Smooth muscle cell (in vitro differentiated cells): ENCODE measurements at regions not wholly inside any gene's neighbourhood (a gene's known extent, or its start where the extent isn't known, plus 50 kb on each side); places are given as distances from the start of the nearest gene placed in this dataset.

Experiments
- DNase-seq: peaks from one replicate; lab custom pipeline; 2025; ENCODE audit not compliant: unreplicated experiment; lab: John Stamatoyannopoulos, UW
- H2AFZ ChIP-seq: fragments of 200-600 bp; sonication (generic); 2 replicates; pipeline ENCODE4 v1.6.0; 2016; ENCODE audit warnings: antibody characterized with exemption, low read depth, mild to moderate bottlenecking
- H3F3A ChIP-seq: fragments of 200-600 bp; sonication (generic); 2 replicates; pipeline ENCODE4 v1.6.0; 2017; ENCODE audit warnings: antibody characterized with exemption, low read depth
- H3K27ac ChIP-seq: fragments of 200-600 bp; sonication (generic); 2 replicates; pipeline ENCODE4 v1.5.1; 2016; ENCODE audit warnings: low read depth, mild to moderate bottlenecking
- H3K27me3 ChIP-seq: fragments of 200-600 bp; sonication (generic); 2 replicates; pipeline ENCODE4 v1.6.1; 2016; ENCODE audit warnings: low read depth, mild to moderate bottlenecking
- H3K36me3 ChIP-seq: fragments of 200-600 bp; sonication (generic); 2 replicates; pipeline ENCODE4 v1.5.1; 2016; ENCODE audit warnings: low read depth
- H3K4me1 ChIP-seq: fragments of 200-600 bp; sonication (generic); 2 replicates; pipeline ENCODE4 v1.5.1; 2016; ENCODE audit warnings: low read depth
- H3K4me2 ChIP-seq: fragments of 200-600 bp; sonication (generic); 2 replicates; pipeline ENCODE4 v1.6.0; 2016; ENCODE audit warnings: mild to moderate bottlenecking
- H3K4me3 ChIP-seq: fragments of 200-600 bp; sonication (generic); 2 replicates; pipeline ENCODE4 v1.5.1; 2016; ENCODE audit warnings: mild to moderate bottlenecking
- H3K79me2 ChIP-seq: fragments of 200-600 bp; sonication (generic); 2 replicates; pipeline ENCODE4 v1.6.0; 2016; ENCODE audit warnings: low read depth, mild to moderate bottlenecking
- H3K9ac ChIP-seq: fragments of 200-600 bp; sonication (generic); 2 replicates; pipeline ENCODE4 v1.6.0; 2016; ENCODE audit warnings: low read depth
- H3K9me3 ChIP-seq: fragments of 200-600 bp; sonication (generic); replicated peaks from 2 replicates; pipeline ENCODE4 v1.5.1; 2016; ENCODE audit warnings: low read depth
- H4K20me1 ChIP-seq: fragments of 200-600 bp; sonication (generic); 2 replicates; pipeline ENCODE4 v1.6.0; 2016; ENCODE audit warnings: low read depth
- WGBS: methylation state at CpG from one replicate; pipeline ENCODE4 v1.1.7; 2016; ENCODE audit warnings: low lambda C conversion rate; 5-methylcytosine and 5-hydroxymethylcytosine counted together
- TF ChIP-seq, protein P1 (sequence below): fragments of 200-600 bp; sonication (generic); IDR thresholded peaks from 2 replicates; pipeline ENCODE4 v1.5.1; 2017; ENCODE audit warnings: borderline replicate concordance, mild to moderate bottlenecking, antibody characterized with exemption; ENCODE audit not compliant: insufficient read depth, poor library complexity, severe bottlenecking

DNA sequence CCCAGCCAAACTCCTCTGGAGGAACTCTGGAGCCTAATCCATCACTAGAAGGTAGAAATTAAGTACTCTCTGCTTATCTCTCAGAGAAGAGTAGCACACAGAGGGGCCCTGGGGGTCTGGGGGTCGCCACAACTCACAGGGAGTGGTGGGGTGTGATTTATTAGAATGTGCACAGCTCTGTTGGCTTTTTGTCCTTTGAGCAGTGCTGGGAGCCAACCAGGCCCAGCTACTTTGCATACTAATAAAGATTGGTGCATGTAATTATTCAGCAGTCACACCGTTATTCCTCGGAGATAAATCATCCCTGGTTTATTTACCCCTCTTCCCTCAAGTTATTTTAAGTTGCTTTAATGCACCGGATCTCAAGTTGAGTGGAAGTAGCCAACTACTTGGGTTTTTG, 606.7 kb upstream of the EEF2KMT start:
- no peak overlapping the region for H3K4me2 ChIP-seq
- H2AFZ ChIP-seq = no peak overlapping the region
- no peaks in the 10 kb centered on the region for H3K36me3 ChIP-seq
- no peaks in the 10 kb centered on the region for H3F3A ChIP-seq
- H4K20me1 ChIP-seq = no peaks in the 10 kb centered on the region
- H3K4me1 ChIP-seq = no peaks in the 10 kb centered on the region
- no peak overlapping the region for H3K4me3 ChIP-seq
- H3K27me3 ChIP-seq = no peaks in the 10 kb centered on the region
- DNase-seq = no peak
- H3K79me2 ChIP-seq = no peaks in the 10 kb centered on the region
- H3K27ac ChIP-seq = no peak overlapping the region
- H3K9me3 ChIP-seq = no peaks in the 10 kb centered on the region
- WGBS = 75% methylated on average over 4 of the region's 4 CpGs
- TF ChIP-seq, protein P1, sequence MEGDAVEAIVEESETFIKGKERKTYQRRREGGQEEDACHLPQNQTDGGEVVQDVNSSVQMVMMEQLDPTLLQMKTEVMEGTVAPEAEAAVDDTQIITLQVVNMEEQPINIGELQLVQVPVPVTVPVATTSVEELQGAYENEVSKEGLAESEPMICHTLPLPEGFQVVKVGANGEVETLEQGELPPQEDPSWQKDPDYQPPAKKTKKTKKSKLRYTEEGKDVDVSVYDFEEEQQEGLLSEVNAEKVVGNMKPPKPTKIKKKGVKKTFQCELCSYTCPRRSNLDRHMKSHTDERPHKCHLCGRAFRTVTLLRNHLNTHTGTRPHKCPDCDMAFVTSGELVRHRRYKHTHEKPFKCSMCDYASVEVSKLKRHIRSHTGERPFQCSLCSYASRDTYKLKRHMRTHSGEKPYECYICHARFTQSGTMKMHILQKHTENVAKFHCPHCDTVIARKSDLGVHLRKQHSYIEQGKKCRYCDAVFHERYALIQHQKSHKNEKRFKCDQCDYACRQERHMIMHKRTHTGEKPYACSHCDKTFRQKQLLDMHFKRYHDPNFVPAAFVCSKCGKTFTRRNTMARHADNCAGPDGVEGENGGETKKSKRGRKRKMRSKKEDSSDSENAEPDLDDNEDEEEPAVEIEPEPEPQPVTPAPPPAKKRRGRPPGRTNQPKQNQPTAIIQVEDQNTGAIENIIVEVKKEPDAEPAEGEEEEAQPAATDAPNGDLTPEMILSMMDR = no peak
- no peak overlapping the region for H3K9ac ChIP-seq

GRCh38 chr16:5693426-5693825, 595.8 kb upstream of the EEF2KMT start:
- H3K4me1 ChIP-seq = no peaks in the 10 kb centered on the region

GRCh38 chr16:5681966-5682365, 584.4 kb upstream of the EEF2KMT start:
- no peak overlapping the region for H2AFZ ChIP-seq
- H4K20me1 ChIP-seq = no peaks in the 10 kb centered on the region
- no peaks in the 10 kb centered on the region for H3K79me2 ChIP-seq
- H3K4me3 ChIP-seq = no peak overlapping the region
- no peaks in the 10 kb centered on the region for H3F3A ChIP-seq
- no peaks in the 10 kb centered on the region for H3K4me1 ChIP-seq
- 93% methylated on average over 3 of the region's 3 CpGs for WGBS
- H3K27ac ChIP-seq = no peak overlapping the region
- H3K4me2 ChIP-seq = no peak overlapping the region
- no peak for DNase-seq
- H3K27me3 ChIP-seq = no peaks in the 10 kb centered on the region
- H3K9me3 ChIP-seq = no peaks in the 10 kb centered on the region
- H3K36me3 ChIP-seq = no peaks in the 10 kb centered on the region
- H3K9ac ChIP-seq = no peak overlapping the region
- TF ChIP-seq, protein P1 = no peak

More at GRCh38 chr16:5693426-5693825, 595.8 kb upstream of the EEF2KMT start:
- H3K36me3 ChIP-seq = no peaks in the 10 kb centered on the region
- no peaks in the 10 kb centered on the region for H4K20me1 ChIP-seq
- 88% methylated on average over 3 of the region's 3 CpGs for WGBS
- no peak overlapping the region for H3K9ac ChIP-seq
- no peak overlapping the region for H2AFZ ChIP-seq
- TF ChIP-seq, protein P1 = no peak
- no peak for DNase-seq
- no peaks in the 10 kb centered on the region for H3K79me2 ChIP-seq
- H3K27ac ChIP-seq = no peak overlapping the region
- H3K27me3 ChIP-seq = no peaks in the 10 kb centered on the region
- H3K9me3 ChIP-seq = no peaks in the 10 kb centered on the region
- no peak overlapping the region for H3K4me3 ChIP-seq
- no peaks in the 10 kb centered on the region for H3F3A ChIP-seq
- no peak overlapping the region for H3K4me2 ChIP-seq

DNA sequence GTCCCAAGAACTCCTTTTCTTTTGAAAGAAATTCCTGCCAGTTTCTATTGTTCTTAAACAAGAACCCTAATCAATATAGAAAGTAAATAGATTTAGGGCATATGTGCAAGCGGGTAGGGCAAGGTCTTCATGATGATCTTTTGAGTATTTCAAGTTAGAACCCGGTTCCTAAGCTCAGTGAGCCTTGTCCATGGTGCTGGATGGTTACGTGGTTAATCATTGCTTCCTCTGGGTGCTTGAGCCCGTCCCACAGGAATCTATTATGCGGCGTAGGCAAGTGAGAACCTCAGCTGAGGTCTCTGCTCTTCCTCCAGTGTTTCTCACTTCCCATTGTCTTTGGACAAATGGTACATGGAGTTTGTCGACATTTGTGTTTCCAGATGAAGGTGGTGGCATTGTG, 580.8 kb upstream of the EEF2KMT start:
- H3K27ac ChIP-seq = no peak overlapping the region
- 41% methylated on average over 7 of the region's 7 CpGs for WGBS

More for the DNA sequence above, 580.8 kb upstream of the EEF2KMT start:
- H3K4me1 ChIP-seq = no peaks in the 10 kb centered on the region
- H3K27me3 ChIP-seq = no peaks in the 10 kb centered on the region
- DNase-seq = no peak
- no peak overlapping the region for H2AFZ ChIP-seq
- no peak overlapping the region for H3K4me2 ChIP-seq
- H3K4me3 ChIP-seq = no peak overlapping the region
- H3K36me3 ChIP-seq = no peaks in the 10 kb centered on the region
- no peaks in the 10 kb centered on the region for H3F3A ChIP-seq
- no peaks in the 10 kb centered on the region for H3K79me2 ChIP-seq
- TF ChIP-seq, protein P1 = no peak
- no peaks in the 10 kb centered on the region for H4K20me1 ChIP-seq
- no peak overlapping the region for H3K9ac ChIP-seq
- no peaks in the 10 kb centered on the region for H3K9me3 ChIP-seq
